Activated CD8-positive, alpha-beta T cell treated with anti-CD3 and anti-CD28 coated beads for 36 hours (primary cell): ENCODE measurements at regions not wholly inside any gene's neighbourhood (a gene's known extent, or its start where the extent isn't known, plus 50 kb on each side); places are given as distances from the start of the nearest gene placed in this dataset.

Source experiments
- ATAC-seq: fragments of 200-7000 bp; cut with Tn5 transposase; one replicate; pipeline ENCODE4 v1.10.0; 2021; ENCODE audit warnings: mild to moderate bottlenecking, moderate library complexity
- CTCF ChIA-PET: fragments of 350-600 bp; sonication (Branson Sonifier 250); formaldehyde crosslinking; loops from one replicate; lab custom pipeline; 2021; ENCODE audit warnings: antibody characterized with exemption; lab: Charles Lee
- POLR2A ChIA-PET: fragments of 350-600 bp; sonication (Branson Sonifier 250); formaldehyde crosslinking; loops from one replicate; lab custom pipeline; 2021; ENCODE audit warnings: antibody characterized with exemption; lab: Charles Lee
- DNase-seq: peaks from one replicate; pipeline ENCODE4 v3.0.0-alpha.2; 2020
- H3K27ac Mint-ChIP-seq: one replicate; pipeline ENCODE4 v1.8.0; 2021; ENCODE audit warnings: mild to moderate bottlenecking, mixed read lengths
- H3K27me3 Mint-ChIP-seq: one replicate; pipeline ENCODE4 v1.8.0; 2021; ENCODE audit warnings: mixed read lengths
- H3K36me3 Mint-ChIP-seq: one replicate; pipeline ENCODE4 v1.8.0; 2021; ENCODE audit warnings: low read depth, mixed read lengths
- H3K4me1 Mint-ChIP-seq: one replicate; pipeline ENCODE4 v1.8.0; 2021; ENCODE audit warnings: low read depth, mixed read lengths
- H3K4me3 Mint-ChIP-seq: one replicate; pipeline ENCODE4 v1.8.0; 2021; ENCODE audit warnings: mild to moderate bottlenecking, moderate library complexity, mixed read lengths
- H3K9me3 Mint-ChIP-seq: one replicate; pipeline ENCODE4 v1.8.0; 2021; ENCODE audit warnings: mixed read lengths
- CTCF ChIP-seq: fragments of 200-600 bp; IDR thresholded peaks from one replicate; pipeline ENCODE4 v1.8.0; 2022; ENCODE audit warnings: antibody characterized with exemption, mild to moderate bottlenecking
- intact Hi-C: fragments of 100-400 bp; cut with micrococcal nuclease; formaldehyde crosslinking; loops from one replicate; pipeline ENCODE4 v1.10.0; 2022

DNA sequence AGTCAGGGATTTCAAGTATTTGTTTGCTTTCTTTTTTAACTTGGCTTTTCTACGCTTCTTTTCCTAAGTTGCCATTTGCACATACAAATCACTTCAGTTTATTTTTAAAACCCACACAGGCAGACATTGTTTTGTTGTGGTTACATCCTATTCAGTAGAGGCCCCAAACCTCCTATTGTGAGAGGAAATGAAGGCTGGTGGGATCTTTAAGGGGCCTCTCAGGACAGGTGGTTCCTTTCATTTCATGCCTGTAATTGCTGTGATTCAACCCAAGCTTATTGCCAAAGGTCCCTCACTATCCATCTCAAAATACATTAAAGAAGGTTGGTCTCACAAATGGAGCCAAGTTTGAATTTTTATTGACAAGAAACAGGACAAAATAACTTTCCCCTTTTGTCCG is 257.1 kb downstream of the ADAMTS20 start:
- ChIA-PET POLR2A (no interaction called here), CTCF (no interaction called here)
- ATAC-seq, result no peak
- Mint-ChIP-seq H3K36me3 (no peaks in the 10 kb centered on the region), H3K4me3 (no peak overlapping the region), H3K9me3 (no peaks in the 10 kb centered on the region), H3K27ac (no peak overlapping the region), H3K4me1 (no peaks in the 10 kb centered on the region), H3K27me3 (no peaks in the 10 kb centered on the region)
- TF ChIP-seq CTCF, result no peak
- no peak for DNase-seq
- intact Hi-C loops, result no loop called here

GRCh38 chr12:43294147-43294546 is 257.9 kb downstream of the ADAMTS20 start:
- intact Hi-C loops, result no loop called here
- Mint-ChIP-seq H3K9me3 (no peaks in the 10 kb centered on the region), H3K27me3 (no peaks in the 10 kb centered on the region), H3K27ac (no peak overlapping the region), H3K4me1 (no peaks in the 10 kb centered on the region), H3K36me3 (no peaks in the 10 kb centered on the region), H3K4me3 (no peak overlapping the region)
- CTCF ChIA-PET, result no interaction called here
- TF ChIP-seq CTCF, result no peak
- DNase-seq, result no peak
- no peak for ATAC-seq
- POLR2A ChIA-PET, result no interaction called here

DNA sequence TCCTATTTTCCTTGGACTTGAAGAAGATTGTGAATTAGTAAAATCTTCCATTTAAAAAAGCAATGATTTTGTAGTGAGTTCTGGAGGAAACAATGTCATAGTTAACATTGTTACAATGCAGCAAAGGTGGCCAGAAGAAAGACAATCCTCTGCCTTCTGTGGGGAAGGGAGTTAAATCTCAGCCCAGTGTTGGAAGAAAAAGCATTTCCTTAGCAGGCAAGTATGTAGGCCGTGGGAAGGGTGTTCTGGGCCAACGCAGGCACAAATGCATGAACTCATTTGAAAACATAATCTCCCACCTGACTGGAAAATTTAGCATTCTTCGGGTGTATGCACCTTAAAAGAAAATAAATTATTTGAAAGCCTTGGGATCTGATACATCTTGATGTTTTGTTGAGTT is 258.6 kb downstream of the ADAMTS20 start:
- POLR2A ChIA-PET, result no interaction called here
- TF ChIP-seq CTCF, result no peak
- ATAC-seq, result no peak
- no peak for DNase-seq
- Mint-ChIP-seq H3K9me3 (no peaks in the 10 kb centered on the region), H3K4me1 (no peaks in the 10 kb centered on the region), H3K27ac (no peak overlapping the region), H3K4me3 (no peak overlapping the region), H3K36me3 (no peaks in the 10 kb centered on the region), H3K27me3 (no peaks in the 10 kb centered on the region)
- CTCF ChIA-PET, result no interaction called here
- intact Hi-C loops, result no loop called here

DNA sequence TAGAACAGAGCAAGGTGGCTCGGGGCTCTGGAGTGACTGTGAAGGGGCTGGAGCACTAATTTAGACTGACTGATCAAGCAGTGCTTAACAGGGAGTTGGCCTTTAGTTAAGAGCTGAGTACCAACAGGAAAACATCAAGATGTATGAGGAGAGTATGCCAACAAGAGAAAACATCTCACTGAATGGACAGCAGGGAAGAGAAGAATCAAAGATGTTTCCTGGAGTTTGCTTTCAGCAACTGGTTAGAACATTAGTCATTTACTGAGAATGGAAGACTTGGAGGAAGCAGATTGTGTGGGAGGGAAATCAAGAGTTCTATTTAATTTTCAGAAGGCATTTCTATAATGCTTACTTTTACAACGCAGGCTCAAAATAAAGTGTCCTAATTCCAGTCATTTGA is 259.3 kb downstream of the ADAMTS20 start:
- H3K27ac Mint-ChIP-seq, result no peak overlapping the region
- no peak for TF ChIP-seq CTCF
- H3K4me3 Mint-ChIP-seq, result no peak overlapping the region
- H3K27me3 Mint-ChIP-seq, result no peaks in the 10 kb centered on the region
- DNase-seq (no peak), ATAC-seq (no peak)
- ChIA-PET POLR2A (no interaction called here), CTCF (no interaction called here)
- no peaks in the 10 kb centered on the region for H3K36me3 Mint-ChIP-seq
- no peaks in the 10 kb centered on the region for H3K4me1 Mint-ChIP-seq
- no peaks in the 10 kb centered on the region for H3K9me3 Mint-ChIP-seq
- intact Hi-C loops, result no loop called here

GRCh38 chr12:43291516-43291915 is 260.5 kb downstream of the ADAMTS20 start:
- no peak for ATAC-seq
- CTCF ChIA-PET, result no interaction called here
- DNase-seq, result no peak
- intact Hi-C loops, result no loop called here
- Mint-ChIP-seq H3K4me1 (no peaks in the 10 kb centered on the region), H3K27ac (no peak overlapping the region), H3K4me3 (no peak overlapping the region), H3K9me3 (no peaks in the 10 kb centered on the region), H3K36me3 (no peaks in the 10 kb centered on the region), H3K27me3 (no peaks in the 10 kb centered on the region)
- TF ChIP-seq CTCF, result no peak
- POLR2A ChIA-PET, result no interaction called here
